Loucy (cell line): ENCODE measurements at regions not wholly inside any gene's neighbourhood (a gene's known extent, or its start where the extent isn't known, plus 50 kb on each side); places are given as distances from the start of the nearest gene placed in this dataset.

ENCODE experiments used
- H2AFZ ChIP-seq: fragments of 200-600 bp; sonication (generic); 2 replicates; pipeline ENCODE4 v1.6.0; 2016; ENCODE audit warnings: antibody characterized with exemption, mild to moderate bottlenecking, low read length, moderate library complexity
- H3F3A ChIP-seq: fragments of 200-600 bp; 2 replicates; pipeline ENCODE4 v1.6.0; 2016; ENCODE audit warnings: antibody characterized with exemption, low read depth, mild to moderate bottlenecking
- H3K27me3 ChIP-seq: fragments of 200-600 bp; sonication (generic); 2 replicates; pipeline ENCODE4 v1.6.1; 2014; ENCODE audit warnings: low read length, mild to moderate bottlenecking; ENCODE audit not compliant: insufficient read depth, poor library complexity, severe bottlenecking
- H3K36me3 ChIP-seq: fragments of 200-600 bp; sonication (generic); 2 replicates; pipeline ENCODE4 v1.6.1; 2016; ENCODE audit warnings: low read length; ENCODE audit not compliant: insufficient read depth
- H3K4me1 ChIP-seq: fragments of 200-600 bp; sonication (generic); 2 replicates; pipeline ENCODE4 v1.5.1; 2014; ENCODE audit warnings: low read length, mild to moderate bottlenecking; ENCODE audit not compliant: insufficient read depth, poor library complexity, severe bottlenecking
- H3K4me2 ChIP-seq: fragments of 200-600 bp; sonication (generic); 2 replicates; pipeline ENCODE4 v1.6.0; 2014; ENCODE audit warnings: antibody characterized with exemption, low read length, low read depth, mild to moderate bottlenecking; ENCODE audit not compliant: poor library complexity, severe bottlenecking
- H3K4me3 ChIP-seq: fragments of 200-600 bp; sonication (generic); 2 replicates; pipeline ENCODE4 v1.5.1; 2014; ENCODE audit warnings: low read length, mild to moderate bottlenecking, mixed read lengths; ENCODE audit not compliant: poor library complexity, severe bottlenecking
- H3K79me2 ChIP-seq: fragments of 200-600 bp; sonication (generic); 2 replicates; pipeline ENCODE4 v1.6.1; 2014; ENCODE audit warnings: low read length; ENCODE audit not compliant: insufficient read depth
- H3K9ac ChIP-seq: fragments of 200-600 bp; sonication (generic); 2 replicates; pipeline ENCODE4 v1.6.0; 2014; ENCODE audit warnings: mild to moderate bottlenecking, low read depth, low read length, moderate library complexity; ENCODE audit not compliant: poor library complexity, severe bottlenecking
- H3K9me2 ChIP-seq: fragments of 200-600 bp; sonication (generic); replicated peaks from 2 replicates; pipeline ENCODE4 v1.6.1; 2016; ENCODE audit warnings: low read depth, low read length, mixed read lengths
- H3K9me3 ChIP-seq: fragments of 200-600 bp; sonication (generic); 2 replicates; pipeline ENCODE4 v1.6.1; 2014; ENCODE audit warnings: mild to moderate bottlenecking, antibody characterized with exemption, low read length, low read depth; ENCODE audit not compliant: insufficient read depth
- H4K20me1 ChIP-seq: fragments of 200-600 bp; sonication (generic); 2 replicates; pipeline ENCODE4 v1.6.0; 2014; ENCODE audit warnings: antibody characterized with exemption, low read length, mild to moderate bottlenecking; ENCODE audit not compliant: insufficient read depth, poor library complexity, severe bottlenecking
- EZH2phosphoT487 ChIP-seq: fragments of 200-600 bp; IDR thresholded peaks from 2 replicates; pipeline ENCODE4 v1.6.1; 2018; ENCODE audit warnings: antibody characterized with exemption, mild to moderate bottlenecking, moderate library complexity, borderline replicate concordance
- TF ChIP-seq, protein P1 (sequence below): fragments of 200-600 bp; sonication (generic); conservative IDR thresholded peaks from 2 replicates; pipeline ENCODE4 v1.5.1; 2014; ENCODE audit warnings: mild to moderate bottlenecking, antibody characterized with exemption, low read length

GRCh38 chr14:84991021-84991420 is 538.9 kb upstream of the FLRT2 start:
- no peaks in the 10 kb centered on the region for H3K79me2 ChIP-seq
- H3K4me2 ChIP-seq = no peak overlapping the region
- H3K9me2 ChIP-seq = no peaks in the 10 kb centered on the region
- TF ChIP-seq, protein P1, sequence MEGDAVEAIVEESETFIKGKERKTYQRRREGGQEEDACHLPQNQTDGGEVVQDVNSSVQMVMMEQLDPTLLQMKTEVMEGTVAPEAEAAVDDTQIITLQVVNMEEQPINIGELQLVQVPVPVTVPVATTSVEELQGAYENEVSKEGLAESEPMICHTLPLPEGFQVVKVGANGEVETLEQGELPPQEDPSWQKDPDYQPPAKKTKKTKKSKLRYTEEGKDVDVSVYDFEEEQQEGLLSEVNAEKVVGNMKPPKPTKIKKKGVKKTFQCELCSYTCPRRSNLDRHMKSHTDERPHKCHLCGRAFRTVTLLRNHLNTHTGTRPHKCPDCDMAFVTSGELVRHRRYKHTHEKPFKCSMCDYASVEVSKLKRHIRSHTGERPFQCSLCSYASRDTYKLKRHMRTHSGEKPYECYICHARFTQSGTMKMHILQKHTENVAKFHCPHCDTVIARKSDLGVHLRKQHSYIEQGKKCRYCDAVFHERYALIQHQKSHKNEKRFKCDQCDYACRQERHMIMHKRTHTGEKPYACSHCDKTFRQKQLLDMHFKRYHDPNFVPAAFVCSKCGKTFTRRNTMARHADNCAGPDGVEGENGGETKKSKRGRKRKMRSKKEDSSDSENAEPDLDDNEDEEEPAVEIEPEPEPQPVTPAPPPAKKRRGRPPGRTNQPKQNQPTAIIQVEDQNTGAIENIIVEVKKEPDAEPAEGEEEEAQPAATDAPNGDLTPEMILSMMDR = no peak
- TF ChIP-seq EZH2phosphoT487 = no peak
- H3K4me3 ChIP-seq = no peak overlapping the region
- H3F3A ChIP-seq = no peaks in the 10 kb centered on the region
- H3K9me3 ChIP-seq = no peaks in the 10 kb centered on the region
- no peaks in the 10 kb centered on the region for H3K36me3 ChIP-seq
- H4K20me1 ChIP-seq = no peaks in the 10 kb centered on the region
- H3K4me1 ChIP-seq = no peaks in the 10 kb centered on the region
- no peaks in the 10 kb centered on the region for H3K27me3 ChIP-seq
- no peak overlapping the region for H2AFZ ChIP-seq
- H3K9ac ChIP-seq = no peak overlapping the region

- H4K20me1 ChIP-seq = no peaks in the 10 kb centered on the region
- H2AFZ ChIP-seq = no peak overlapping the region
- no peak overlapping the region for H3K4me2 ChIP-seq
- H3F3A ChIP-seq = no peaks in the 10 kb centered on the region
- no peaks in the 10 kb centered on the region for H3K4me1 ChIP-seq
- no peaks in the 10 kb centered on the region for H3K79me2 ChIP-seq
- no peaks in the 10 kb centered on the region for H3K9me3 ChIP-seq
- no peak overlapping the region for H3K4me3 ChIP-seq
- H3K27me3 ChIP-seq = no peaks in the 10 kb centered on the region
- TF ChIP-seq EZH2phosphoT487 = no peak
- TF ChIP-seq, protein P1 = no peak
- H3K36me3 ChIP-seq = no peaks in the 10 kb centered on the region
- H3K9me2 ChIP-seq = no peaks in the 10 kb centered on the region
- H3K9ac ChIP-seq = no peak overlapping the region
Measured at GRCh38 chr14:84998216-84998615, 531.7 kb upstream of the FLRT2 start.

GRCh38 chr14:85002846-85003245 is 527.1 kb upstream of the FLRT2 start:
- Histone ChIP-seq H2AFZ (no peak overlapping the region), H3K27me3 (no peaks in the 10 kb centered on the region), H3K4me2 (no peak overlapping the region), H3K4me3 (no peak overlapping the region), H3K4me1 (no peaks in the 10 kb centered on the region), H3K9me2 (no peaks in the 10 kb centered on the region), H3F3A (no peaks in the 10 kb centered on the region), H3K79me2 (no peaks in the 10 kb centered on the region), H3K9ac (no peak overlapping the region), H4K20me1 (no peaks in the 10 kb centered on the region), H3K36me3 (no peaks in the 10 kb centered on the region), H3K9me3 (no peaks in the 10 kb centered on the region)
- TF ChIP-seq, protein P1 = no peak
- TF ChIP-seq EZH2phosphoT487 = no peak
